ENCODE measurements at regions not wholly inside any gene's neighbourhood (a gene's known extent, or its start where the extent isn't known, plus 50 kb on each side); places are given as distances from the start of the nearest gene placed in this dataset.

DNA sequence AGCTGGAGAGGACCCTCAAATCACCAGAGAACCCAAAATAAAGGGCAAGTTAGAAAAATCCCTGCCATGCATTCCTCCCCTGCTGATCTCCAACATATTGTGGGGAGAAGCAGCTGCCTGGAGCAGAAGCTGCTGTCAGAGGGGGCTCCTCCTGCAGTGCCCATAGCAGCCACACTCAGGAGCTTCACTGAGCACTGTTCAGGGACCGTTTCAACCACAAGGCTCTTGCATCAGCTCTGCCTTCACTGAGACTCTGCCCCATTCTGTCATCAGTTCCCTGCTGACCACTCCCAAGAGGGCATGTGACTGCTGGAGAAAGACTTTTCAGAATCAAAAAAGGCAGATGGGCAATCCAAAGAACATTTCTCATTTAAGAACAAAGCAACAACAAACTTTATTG is 392.7 kb downstream of the GALC start:
- TF ChIP-seq CTCF (conservative IDR thresholded peaks at IDR 0.05), result no peak
- no peak for TF ChIP-seq ZFX (IDR thresholded peaks at IDR 0.05)

Data from C4-2B (cell line).